ENCODE measurements at regions not wholly inside any gene's neighbourhood (a gene's known extent, or its start where the extent isn't known, plus 50 kb on each side); places are given as distances from the start of the nearest gene placed in this dataset.

DNA sequence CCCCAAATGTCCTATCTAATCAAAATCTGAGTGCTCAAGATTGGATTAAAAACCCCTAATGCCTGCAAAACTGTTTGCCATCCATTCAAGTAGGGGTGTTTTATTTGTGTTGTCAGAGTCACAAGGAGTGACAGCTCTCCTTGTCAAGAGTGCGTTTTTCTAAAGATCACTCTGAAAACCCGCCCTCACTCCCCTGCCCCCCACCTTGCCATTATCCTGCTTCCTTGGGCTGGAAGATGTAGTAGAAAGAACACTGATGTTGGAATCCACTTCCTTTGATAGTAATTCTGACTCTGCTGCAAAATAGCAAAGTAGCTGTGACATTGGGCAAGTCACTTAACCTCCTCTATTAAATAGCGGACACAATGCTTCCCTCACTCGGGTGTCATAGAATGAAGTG, 155.6 kb downstream of the TSN start:
- TF ChIP-seq, protein P1, sequence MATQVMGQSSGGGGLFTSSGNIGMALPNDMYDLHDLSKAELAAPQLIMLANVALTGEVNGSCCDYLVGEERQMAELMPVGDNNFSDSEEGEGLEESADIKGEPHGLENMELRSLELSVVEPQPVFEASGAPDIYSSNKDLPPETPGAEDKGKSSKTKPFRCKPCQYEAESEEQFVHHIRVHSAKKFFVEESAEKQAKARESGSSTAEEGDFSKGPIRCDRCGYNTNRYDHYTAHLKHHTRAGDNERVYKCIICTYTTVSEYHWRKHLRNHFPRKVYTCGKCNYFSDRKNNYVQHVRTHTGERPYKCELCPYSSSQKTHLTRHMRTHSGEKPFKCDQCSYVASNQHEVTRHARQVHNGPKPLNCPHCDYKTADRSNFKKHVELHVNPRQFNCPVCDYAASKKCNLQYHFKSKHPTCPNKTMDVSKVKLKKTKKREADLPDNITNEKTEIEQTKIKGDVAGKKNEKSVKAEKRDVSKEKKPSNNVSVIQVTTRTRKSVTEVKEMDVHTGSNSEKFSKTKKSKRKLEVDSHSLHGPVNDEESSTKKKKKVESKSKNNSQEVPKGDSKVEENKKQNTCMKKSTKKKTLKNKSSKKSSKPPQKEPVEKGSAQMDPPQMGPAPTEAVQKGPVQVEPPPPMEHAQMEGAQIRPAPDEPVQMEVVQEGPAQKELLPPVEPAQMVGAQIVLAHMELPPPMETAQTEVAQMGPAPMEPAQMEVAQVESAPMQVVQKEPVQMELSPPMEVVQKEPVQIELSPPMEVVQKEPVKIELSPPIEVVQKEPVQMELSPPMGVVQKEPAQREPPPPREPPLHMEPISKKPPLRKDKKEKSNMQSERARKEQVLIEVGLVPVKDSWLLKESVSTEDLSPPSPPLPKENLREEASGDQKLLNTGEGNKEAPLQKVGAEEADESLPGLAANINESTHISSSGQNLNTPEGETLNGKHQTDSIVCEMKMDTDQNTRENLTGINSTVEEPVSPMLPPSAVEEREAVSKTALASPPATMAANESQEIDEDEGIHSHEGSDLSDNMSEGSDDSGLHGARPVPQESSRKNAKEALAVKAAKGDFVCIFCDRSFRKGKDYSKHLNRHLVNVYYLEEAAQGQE (IDR thresholded peaks at IDR 0.05; ENCODE audit: insufficient read depth in 1 of 2, low read depth in 2 of 2, low read length in 2 of 2) = no peak
- no peak for TF ChIP-seq POLR2AphosphoS5 (IDR thresholded peaks at IDR 0.05; ENCODE audit: low read depth, low read length)
- TF ChIP-seq SIN3A (IDR thresholded peaks at IDR 0.05; ENCODE audit: borderline replicate concordance, insufficient read depth, low read length) = no peak
- no peak for TF ChIP-seq TAF1 (IDR thresholded peaks at IDR 0.05; ENCODE audit: borderline replicate concordance, insufficient read depth, low read length)

All from PFSK-1 (cell line).